ENCODE measurements at regions not wholly inside any gene's neighbourhood (a gene's known extent, or its start where the extent isn't known, plus 50 kb on each side); places are given as distances from the start of the nearest gene placed in this dataset.

DNA sequence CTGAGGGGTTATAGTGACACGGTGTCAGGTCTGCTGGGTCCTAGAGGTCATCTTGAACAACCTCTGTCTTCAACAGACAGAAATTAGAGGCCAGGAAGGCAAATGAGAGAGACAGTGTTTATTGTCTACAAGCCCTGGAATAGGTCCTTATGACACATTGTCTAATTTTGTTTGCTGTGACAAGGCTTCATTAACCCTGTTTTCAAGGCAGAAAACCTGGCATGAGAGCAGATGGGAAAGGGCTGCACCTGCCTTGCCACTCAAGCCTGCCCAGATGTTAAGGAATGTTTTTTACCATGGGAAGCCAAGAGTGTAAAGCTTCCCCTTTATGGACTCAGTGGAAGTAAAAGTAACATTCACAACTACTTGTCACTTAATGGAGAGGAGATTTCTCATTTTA lies 275.3 kb downstream of the KCNS3 start:
- TF ChIP-seq POLR2AphosphoS5 (IDR thresholded peaks at IDR 0.05; ENCODE audit: low read depth), result no peak
- TF ChIP-seq EZH2 (IDR thresholded peaks at IDR 0.05; ENCODE audit: low read depth, unreplicated experiment), result no peak
- TF ChIP-seq, protein P1, sequence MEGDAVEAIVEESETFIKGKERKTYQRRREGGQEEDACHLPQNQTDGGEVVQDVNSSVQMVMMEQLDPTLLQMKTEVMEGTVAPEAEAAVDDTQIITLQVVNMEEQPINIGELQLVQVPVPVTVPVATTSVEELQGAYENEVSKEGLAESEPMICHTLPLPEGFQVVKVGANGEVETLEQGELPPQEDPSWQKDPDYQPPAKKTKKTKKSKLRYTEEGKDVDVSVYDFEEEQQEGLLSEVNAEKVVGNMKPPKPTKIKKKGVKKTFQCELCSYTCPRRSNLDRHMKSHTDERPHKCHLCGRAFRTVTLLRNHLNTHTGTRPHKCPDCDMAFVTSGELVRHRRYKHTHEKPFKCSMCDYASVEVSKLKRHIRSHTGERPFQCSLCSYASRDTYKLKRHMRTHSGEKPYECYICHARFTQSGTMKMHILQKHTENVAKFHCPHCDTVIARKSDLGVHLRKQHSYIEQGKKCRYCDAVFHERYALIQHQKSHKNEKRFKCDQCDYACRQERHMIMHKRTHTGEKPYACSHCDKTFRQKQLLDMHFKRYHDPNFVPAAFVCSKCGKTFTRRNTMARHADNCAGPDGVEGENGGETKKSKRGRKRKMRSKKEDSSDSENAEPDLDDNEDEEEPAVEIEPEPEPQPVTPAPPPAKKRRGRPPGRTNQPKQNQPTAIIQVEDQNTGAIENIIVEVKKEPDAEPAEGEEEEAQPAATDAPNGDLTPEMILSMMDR (conservative IDR thresholded peaks at IDR 0.05; ENCODE audit: low read depth in 2 of 2), result no peak
- TF ChIP-seq, protein P2, sequence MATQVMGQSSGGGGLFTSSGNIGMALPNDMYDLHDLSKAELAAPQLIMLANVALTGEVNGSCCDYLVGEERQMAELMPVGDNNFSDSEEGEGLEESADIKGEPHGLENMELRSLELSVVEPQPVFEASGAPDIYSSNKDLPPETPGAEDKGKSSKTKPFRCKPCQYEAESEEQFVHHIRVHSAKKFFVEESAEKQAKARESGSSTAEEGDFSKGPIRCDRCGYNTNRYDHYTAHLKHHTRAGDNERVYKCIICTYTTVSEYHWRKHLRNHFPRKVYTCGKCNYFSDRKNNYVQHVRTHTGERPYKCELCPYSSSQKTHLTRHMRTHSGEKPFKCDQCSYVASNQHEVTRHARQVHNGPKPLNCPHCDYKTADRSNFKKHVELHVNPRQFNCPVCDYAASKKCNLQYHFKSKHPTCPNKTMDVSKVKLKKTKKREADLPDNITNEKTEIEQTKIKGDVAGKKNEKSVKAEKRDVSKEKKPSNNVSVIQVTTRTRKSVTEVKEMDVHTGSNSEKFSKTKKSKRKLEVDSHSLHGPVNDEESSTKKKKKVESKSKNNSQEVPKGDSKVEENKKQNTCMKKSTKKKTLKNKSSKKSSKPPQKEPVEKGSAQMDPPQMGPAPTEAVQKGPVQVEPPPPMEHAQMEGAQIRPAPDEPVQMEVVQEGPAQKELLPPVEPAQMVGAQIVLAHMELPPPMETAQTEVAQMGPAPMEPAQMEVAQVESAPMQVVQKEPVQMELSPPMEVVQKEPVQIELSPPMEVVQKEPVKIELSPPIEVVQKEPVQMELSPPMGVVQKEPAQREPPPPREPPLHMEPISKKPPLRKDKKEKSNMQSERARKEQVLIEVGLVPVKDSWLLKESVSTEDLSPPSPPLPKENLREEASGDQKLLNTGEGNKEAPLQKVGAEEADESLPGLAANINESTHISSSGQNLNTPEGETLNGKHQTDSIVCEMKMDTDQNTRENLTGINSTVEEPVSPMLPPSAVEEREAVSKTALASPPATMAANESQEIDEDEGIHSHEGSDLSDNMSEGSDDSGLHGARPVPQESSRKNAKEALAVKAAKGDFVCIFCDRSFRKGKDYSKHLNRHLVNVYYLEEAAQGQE (IDR thresholded peaks at IDR 0.05; ENCODE audit: unreplicated experiment), result no peak
- TF ChIP-seq EZH2phosphoT487 (IDR thresholded peaks at IDR 0.05; ENCODE audit: unreplicated experiment), result no peak
